ENCODE measurements at regions not wholly inside any gene's neighbourhood (a gene's known extent, or its start where the extent isn't known, plus 50 kb on each side); places are given as distances from the start of the nearest gene placed in this dataset.

DNA sequence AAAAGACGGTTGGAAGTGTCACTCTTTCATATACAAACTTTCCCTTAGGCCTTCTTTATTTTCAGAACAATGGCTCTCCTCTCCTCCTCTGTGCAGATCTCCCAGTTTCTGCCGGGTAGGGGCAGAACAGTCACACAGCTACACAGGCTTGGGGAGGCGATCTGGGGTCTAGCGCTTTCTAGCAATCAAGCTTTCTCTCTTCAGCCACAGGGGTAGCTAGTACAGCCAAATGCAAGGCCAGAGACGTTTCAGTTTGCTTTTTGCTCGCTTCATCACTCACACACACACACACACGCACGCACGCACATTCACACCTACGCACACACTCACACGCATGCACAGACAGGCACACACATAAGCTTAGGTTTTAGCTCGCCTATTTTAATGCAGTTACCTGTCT lies 104.3 kb downstream of the SPATA19 start:
- TF ChIP-seq POLR2A (IDR thresholded peaks at IDR 0.05; ENCODE audit: low read depth, low read length), result no peak
- TF ChIP-seq POLR2AphosphoS5 (IDR thresholded peaks at IDR 0.05; ENCODE audit: low read depth, low read length), result no peak
